OCI-LY1 (cell line): ENCODE measurements at regions not wholly inside any gene's neighbourhood (a gene's known extent, or its start where the extent isn't known, plus 50 kb on each side); places are given as distances from the start of the nearest gene placed in this dataset.

Source experiments
- H2AFZ ChIP-seq: fragments of 200-600 bp; sonication (generic), shearing (Covaris generic); 2 replicates; pipeline ENCODE4 v1.6.0; 2014; ENCODE audit warnings: antibody characterized with exemption, mild to moderate bottlenecking, low read length
- H3F3A ChIP-seq: fragments of 200-600 bp; sonication (generic), shearing (Covaris generic); 2 replicates; pipeline ENCODE4 v1.6.0; 2014; ENCODE audit warnings: mild to moderate bottlenecking, antibody characterized with exemption, low read length, moderate library complexity; ENCODE audit not compliant: insufficient read depth
- H3K27ac ChIP-seq: fragments of 200-600 bp; sonication (generic); 2 replicates; pipeline ENCODE4 v1.5.1; 2014; ENCODE audit warnings: low read length, mixed run types, mild to moderate bottlenecking, low read depth; ENCODE audit not compliant: poor library complexity, severe bottlenecking
- H3K27me3 ChIP-seq: fragments of 200-600 bp; sonication (generic); 2 replicates; pipeline ENCODE4 v1.6.0; 2014; ENCODE audit warnings: antibody characterized with exemption, mild to moderate bottlenecking, low read length, moderate library complexity; ENCODE audit not compliant: insufficient read depth
- H3K36me3 ChIP-seq: fragments of 200-600 bp; sonication (generic); 2 replicates; pipeline ENCODE4 v1.6.1; 2014; ENCODE audit warnings: mild to moderate bottlenecking, antibody characterized with exemption, low read length, moderate library complexity, mixed read lengths; ENCODE audit not compliant: insufficient read depth
- H3K4me1 ChIP-seq: fragments of 200-600 bp; sonication (generic); 2 replicates; pipeline ENCODE4 v1.5.1; 2014; ENCODE audit warnings: mild to moderate bottlenecking, low read length, moderate library complexity; ENCODE audit not compliant: insufficient read depth, severe bottlenecking
- H3K4me2 ChIP-seq: fragments of 200-600 bp; sonication (generic), shearing (Covaris generic); 2 replicates; pipeline ENCODE4 v1.6.1; 2014; ENCODE audit warnings: low read length
- H3K4me3 ChIP-seq: fragments of 200-600 bp; sonication (generic); 2 replicates; pipeline ENCODE4 v1.5.1; 2014; ENCODE audit warnings: low read length, low read depth, mild to moderate bottlenecking, mixed read lengths; ENCODE audit not compliant: poor library complexity, severe bottlenecking
- H3K79me2 ChIP-seq: fragments of 200-600 bp; shearing (Covaris generic); 2 replicates; pipeline ENCODE4 v1.6.1; 2016; ENCODE audit warnings: mixed run types, low read length, mixed read lengths; ENCODE audit not compliant: insufficient read depth
- H3K9ac ChIP-seq: fragments of 200-600 bp; sonication (generic), shearing (Covaris generic); 2 replicates; pipeline ENCODE4 v1.6.1; 2014; ENCODE audit warnings: mild to moderate bottlenecking, low read length, mixed read lengths
- H3K9me2 ChIP-seq: fragments of 200-600 bp; sonication (generic), shearing (Covaris generic); 2 replicates; pipeline ENCODE4 v1.6.1; 2014; ENCODE audit warnings: low read depth, mild to moderate bottlenecking, low read length, mixed read lengths
- H3K9me3 ChIP-seq: fragments of 200-600 bp; shearing (Covaris generic); 2 replicates; pipeline ENCODE4 v1.6.1; 2014; ENCODE audit warnings: low read length, mixed read lengths
- H4K20me1 ChIP-seq: fragments of 200-600 bp; sonication (generic), shearing (Covaris generic); 2 replicates; pipeline ENCODE4 v1.6.0; 2016; ENCODE audit warnings: mild to moderate bottlenecking, low read length; ENCODE audit not compliant: insufficient read depth
- CTCF ChIP-seq: fragments of 200-600 bp; sonication (generic), shearing (Covaris generic); IDR thresholded peaks from 2 replicates; pipeline ENCODE4 v1.5.1; 2017; ENCODE audit warnings: mild to moderate bottlenecking, antibody characterized with exemption, low read length, moderate library complexity, mixed read lengths
- EZH2 ChIP-seq: fragments of 200-600 bp; sonication (generic), shearing (Covaris generic); IDR thresholded peaks from 2 replicates; pipeline ENCODE4 v1.8.0; 2017; ENCODE audit warnings: borderline replicate concordance, mixed run types, mild to moderate bottlenecking, antibody characterized with exemption, low read length, moderate library complexity, mixed read lengths

DNA sequence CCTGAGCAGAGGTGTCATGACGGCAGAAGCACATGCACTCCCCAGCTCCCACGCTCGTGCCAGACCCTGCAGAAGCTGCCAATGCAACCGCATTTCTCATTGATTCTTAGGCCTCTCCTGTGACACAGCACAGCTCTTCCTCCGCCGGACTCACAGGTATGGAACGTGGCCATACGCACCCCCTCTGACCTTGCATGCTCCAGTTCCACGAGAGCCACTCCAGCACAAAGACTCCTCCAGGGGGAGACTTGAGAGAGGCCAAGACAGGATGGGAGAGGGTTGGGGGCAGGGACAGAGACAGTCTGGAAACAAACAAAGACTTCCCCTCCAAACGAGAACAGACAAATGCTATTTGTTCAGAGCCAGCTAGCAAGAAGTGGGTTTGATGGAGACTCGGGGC, 124.3 kb upstream of the PPP2R2D start:
- H4K20me1 ChIP-seq = no peaks in the 10 kb centered on the region
- H3K36me3 ChIP-seq = no peaks in the 10 kb centered on the region
- H3K4me1 ChIP-seq = no peaks in the 10 kb centered on the region
- no peak overlapping the region for H3K27ac ChIP-seq
- no peak overlapping the region for H3K9ac ChIP-seq
- no peak overlapping the region for H3K4me3 ChIP-seq
- no peaks in the 10 kb centered on the region for H3F3A ChIP-seq
- no peaks in the 10 kb centered on the region for H3K79me2 ChIP-seq
- H3K9me3 ChIP-seq = no peaks in the 10 kb centered on the region
- no peaks in the 10 kb centered on the region; the same call in 1 of the 2 replicates for H3K27me3 ChIP-seq
- no peak overlapping the region for H2AFZ ChIP-seq
- H3K4me2 ChIP-seq = no peak overlapping the region
- H3K9me2 ChIP-seq = no peaks in the 10 kb centered on the region
- TF ChIP-seq CTCF = no peak
- no peak for TF ChIP-seq EZH2

DNA sequence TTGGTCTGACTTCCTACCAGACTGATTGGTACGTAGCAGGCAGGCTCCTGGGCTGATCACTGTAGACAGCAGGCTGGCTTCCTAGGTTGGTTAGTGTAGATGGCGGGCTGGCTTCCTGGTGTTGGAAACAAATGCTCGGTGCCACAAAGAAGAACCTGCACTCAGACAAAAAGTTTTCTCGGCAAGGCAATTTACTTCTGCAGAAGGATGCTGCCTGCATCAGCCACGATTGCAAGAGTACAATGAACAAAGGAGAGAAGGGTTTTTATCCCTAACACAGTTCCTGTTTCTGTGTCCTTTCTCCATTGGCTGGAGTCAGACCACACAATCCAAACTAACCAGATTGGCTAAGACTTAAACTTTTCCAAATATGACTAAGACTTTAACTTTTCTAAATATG, 123.6 kb upstream of the PPP2R2D start:
- Histone ChIP-seq H3K4me3 (no peak overlapping the region), H3K4me2 (no peak overlapping the region), H3K27me3 (no peaks in the 10 kb centered on the region; the same call in 1 of the 2 replicates), H3F3A (no peaks in the 10 kb centered on the region), H3K9me3 (no peaks in the 10 kb centered on the region), H3K9me2 (no peaks in the 10 kb centered on the region), H2AFZ (no peak overlapping the region), H4K20me1 (no peaks in the 10 kb centered on the region), H3K4me1 (no peaks in the 10 kb centered on the region), H3K9ac (no peak overlapping the region), H3K27ac (no peak overlapping the region), H3K79me2 (no peaks in the 10 kb centered on the region), H3K36me3 (no peaks in the 10 kb centered on the region)
- TF ChIP-seq EZH2 (no peak), CTCF (no peak)

- no peak overlapping the region for H3K27ac ChIP-seq
- no peaks in the 10 kb centered on the region for H3K9me2 ChIP-seq
- TF ChIP-seq CTCF = no peak
- no peak for TF ChIP-seq EZH2
- H3K4me3 ChIP-seq = no peak overlapping the region
- no peaks in the 10 kb centered on the region for H3K9me3 ChIP-seq
- no peaks in the 10 kb centered on the region for H3F3A ChIP-seq
- H3K27me3 ChIP-seq = no peaks in the 10 kb centered on the region; the same call in 1 of the 2 replicates
- H4K20me1 ChIP-seq = no peaks in the 10 kb centered on the region
- H3K79me2 ChIP-seq = no peaks in the 10 kb centered on the region
- no peak overlapping the region for H3K9ac ChIP-seq
- H2AFZ ChIP-seq = no peak overlapping the region
- H3K4me2 ChIP-seq = no peak overlapping the region
- H3K36me3 ChIP-seq = no peaks in the 10 kb centered on the region
- H3K4me1 ChIP-seq = no peaks in the 10 kb centered on the region
Measured at GRCh38 chr10:131777921-131778320, 122.9 kb upstream of the PPP2R2D start.
